ENCODE measurements at regions not wholly inside any gene's neighbourhood (a gene's known extent, or its start where the extent isn't known, plus 50 kb on each side); places are given as distances from the start of the nearest gene placed in this dataset.

- no peak for TF ChIP-seq CTCF (IDR thresholded peaks at IDR 0.05)
- TF ChIP-seq ZFX (IDR thresholded peaks at IDR 0.05; ENCODE audit: borderline replicate concordance) = no peak
Measured at GRCh38 chr10:28243923-28244322, 58.9 kb downstream of the MPP7 start.

Data from 22Rv1 (cell line).